Activated naive CD8-positive, alpha-beta T cell treated with anti-CD3 and anti-CD28 coated beads, Interleukin-2, amount 50 U/mL, for 16 hours (primary cell): ENCODE measurements at regions not wholly inside any gene's neighbourhood (a gene's known extent, or its start where the extent isn't known, plus 50 kb on each side); places are given as distances from the start of the nearest gene placed in this dataset.

Source experiments
- DNase-seq: peaks from one replicate; pipeline ENCODE4 v3.0.0-alpha.2; 2020; ENCODE audit warnings: low read depth, low spot score

- no peak for DNase-seq
Observed at GRCh38 chr11:95692526-95693260, 96.9 kb downstream of the FAM76B start.

GRCh38 chr11:95690100-95690499 lies 99.5 kb downstream of the FAM76B start:
- DNase-seq, result no peak

- no peak for DNase-seq
Observed at GRCh38 chr11:95688501-95689222, 100.9 kb downstream of the FAM76B start.

GRCh38 chr11:95688015-95688414 lies 101.6 kb downstream of the FAM76B start:
- DNase-seq, result no peak

- DNase-seq, result no peak
Observed at GRCh38 chr11:95686265-95686664, 103.3 kb downstream of the FAM76B start.

- DNase-seq, result no peak
Observed at GRCh38 chr11:95684701-95685100, 104.9 kb downstream of the FAM76B start.

GRCh38 chr11:95684170-95684569 lies 105.4 kb downstream of the FAM76B start:
- DNase-seq, result no peak

- no peak for DNase-seq
Observed at GRCh38 chr11:95682552-95682951, 107.0 kb downstream of the FAM76B start.

- DNase-seq, result no peak
Observed at GRCh38 chr11:95680169-95680929, 109.2 kb downstream of the FAM76B start.

GRCh38 chr11:95678988-95679387 lies 110.6 kb downstream of the FAM76B start:
- no peak for DNase-seq

GRCh38 chr11:95676308-95676707 lies 113.3 kb downstream of the FAM76B start:
- no peak for DNase-seq

- DNase-seq, result no peak
Observed at GRCh38 chr11:95675585-95675984, 114.0 kb downstream of the FAM76B start.

- no peak for DNase-seq
Observed at GRCh38 chr11:95674657-95675358, 114.8 kb downstream of the FAM76B start.

GRCh38 chr11:95671768-95672167 lies 117.8 kb downstream of the FAM76B start:
- DNase-seq, result no peak

- no peak for DNase-seq
Observed at GRCh38 chr11:95668131-95668530, 121.5 kb downstream of the FAM76B start.

- DNase-seq, result no peak
Observed at GRCh38 chr11:95661162-95661561, 128.4 kb downstream of the FAM76B start.

- DNase-seq, result no peak
Observed at GRCh38 chr11:95660038-95660437, 129.5 kb downstream of the FAM76B start.

- DNase-seq, result no peak
Observed at GRCh38 chr11:95659088-95659487, 130.5 kb downstream of the FAM76B start.

GRCh38 chr11:95655536-95655935 lies 134.0 kb downstream of the FAM76B start:
- DNase-seq, result no peak

- DNase-seq, result no peak
Observed at GRCh38 chr11:95653680-95654079, 135.9 kb downstream of the FAM76B start.

- DNase-seq, result no peak
Observed at GRCh38 chr11:95653099-95653498, 136.5 kb downstream of the FAM76B start.

- no peak for DNase-seq
Observed at GRCh38 chr11:95652002-95652472, 137.5 kb downstream of the FAM76B start.
